ENCODE measurements at regions not wholly inside any gene's neighbourhood (a gene's known extent, or its start where the extent isn't known, plus 50 kb on each side); places are given as distances from the start of the nearest gene placed in this dataset.

DNA sequence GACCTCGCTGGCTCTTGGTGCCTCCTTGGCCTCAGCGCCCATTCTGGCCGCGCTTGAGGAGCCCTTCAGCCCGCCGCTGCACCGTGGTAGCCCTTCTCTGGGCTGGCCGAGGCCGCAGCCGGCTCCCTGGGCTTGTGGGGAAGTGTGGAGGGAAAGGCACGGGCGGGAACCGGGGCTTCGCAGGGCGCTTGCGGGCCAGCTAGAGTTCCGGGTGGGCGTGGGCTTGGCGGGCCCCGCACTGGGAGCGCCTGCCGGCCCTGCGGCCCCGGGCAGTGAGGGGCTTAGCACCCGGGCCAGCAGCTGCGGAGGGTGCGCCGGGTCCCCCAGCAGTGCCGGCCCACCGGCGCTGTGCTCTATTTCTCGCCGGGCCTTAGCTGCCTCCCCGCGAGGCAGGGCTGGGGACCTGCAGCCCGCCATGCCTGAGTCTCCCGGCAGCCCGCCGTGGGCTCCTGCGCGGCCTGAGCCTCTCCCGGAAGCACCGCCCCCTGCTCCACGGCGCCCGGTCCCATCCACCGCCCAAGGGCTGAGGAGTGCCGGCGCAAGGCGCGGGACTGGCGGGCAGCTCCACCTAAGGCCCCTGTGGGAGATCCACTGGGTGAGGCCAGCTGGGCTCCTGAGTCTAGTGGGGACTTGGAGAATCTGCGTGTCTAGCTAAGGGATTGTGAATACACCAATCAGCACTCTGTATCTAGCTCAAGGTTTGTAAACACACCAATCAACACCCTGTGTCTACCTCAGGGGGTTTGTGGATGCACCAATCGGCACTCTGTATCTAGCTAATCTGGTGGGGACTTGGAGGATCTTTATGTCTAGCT is 141.1 kb downstream of the SLCO4C1 start:
- peak overlapping the region; percentile 22 for H3K4me3 ChIP-seq (ENCODE audit: low read depth, low read length)
- peak; percentile 3 for DNase-seq (ENCODE audit: low read depth)

- TF ChIP-seq, protein P1, sequence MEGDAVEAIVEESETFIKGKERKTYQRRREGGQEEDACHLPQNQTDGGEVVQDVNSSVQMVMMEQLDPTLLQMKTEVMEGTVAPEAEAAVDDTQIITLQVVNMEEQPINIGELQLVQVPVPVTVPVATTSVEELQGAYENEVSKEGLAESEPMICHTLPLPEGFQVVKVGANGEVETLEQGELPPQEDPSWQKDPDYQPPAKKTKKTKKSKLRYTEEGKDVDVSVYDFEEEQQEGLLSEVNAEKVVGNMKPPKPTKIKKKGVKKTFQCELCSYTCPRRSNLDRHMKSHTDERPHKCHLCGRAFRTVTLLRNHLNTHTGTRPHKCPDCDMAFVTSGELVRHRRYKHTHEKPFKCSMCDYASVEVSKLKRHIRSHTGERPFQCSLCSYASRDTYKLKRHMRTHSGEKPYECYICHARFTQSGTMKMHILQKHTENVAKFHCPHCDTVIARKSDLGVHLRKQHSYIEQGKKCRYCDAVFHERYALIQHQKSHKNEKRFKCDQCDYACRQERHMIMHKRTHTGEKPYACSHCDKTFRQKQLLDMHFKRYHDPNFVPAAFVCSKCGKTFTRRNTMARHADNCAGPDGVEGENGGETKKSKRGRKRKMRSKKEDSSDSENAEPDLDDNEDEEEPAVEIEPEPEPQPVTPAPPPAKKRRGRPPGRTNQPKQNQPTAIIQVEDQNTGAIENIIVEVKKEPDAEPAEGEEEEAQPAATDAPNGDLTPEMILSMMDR (conservative IDR thresholded peaks at IDR 0.05; ENCODE audit: low read depth, low read length) = no peak
- H3K4me3 ChIP-seq (ENCODE audit: low read depth, low read length) = no peak overlapping the region
- no peak for DNase-seq (ENCODE audit: low read depth)
Measured at GRCh38 chr5:102154291-102154690, 141.8 kb downstream of the SLCO4C1 start.

GRCh38 chr5:102153003-102153759 is 142.9 kb downstream of the SLCO4C1 start:
- peak; percentile 19 for DNase-seq (ENCODE audit: low read depth)
- H3K4me3 ChIP-seq (ENCODE audit: low read depth, low read length) = no peak overlapping the region
- TF ChIP-seq, protein P1 (conservative IDR thresholded peaks at IDR 0.05; ENCODE audit: low read depth, low read length) = peak; percentile 26

GRCh38 chr5:102139029-102139428 is 157.1 kb downstream of the SLCO4C1 start:
- TF ChIP-seq, protein P1 (conservative IDR thresholded peaks at IDR 0.05; ENCODE audit: low read depth, low read length) = no peak
- no peak for DNase-seq (ENCODE audit: low read depth)
- H3K4me3 ChIP-seq (ENCODE audit: low read depth, low read length) = no peak overlapping the region

DNA sequence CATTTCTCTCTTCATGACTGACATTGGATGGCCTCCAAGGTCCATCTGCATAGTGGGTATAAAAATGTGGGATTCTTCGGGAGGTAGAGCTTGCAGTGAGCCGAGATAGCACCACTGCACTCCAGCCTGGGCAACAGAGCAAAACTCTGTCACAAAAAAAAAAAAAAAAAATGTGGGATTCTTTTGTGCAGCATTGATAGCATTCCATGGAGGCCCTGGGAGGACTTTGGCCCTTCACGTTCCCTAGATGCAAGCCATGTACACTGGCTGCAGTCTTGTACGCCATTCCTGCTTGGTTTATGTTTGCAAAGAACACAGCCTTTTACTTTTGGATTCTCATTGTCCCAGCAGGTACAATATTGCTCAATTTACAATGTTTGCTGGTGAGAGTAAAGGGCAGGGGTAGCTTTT is 157.8 kb downstream of the SLCO4C1 start:
- H3K4me3 ChIP-seq (ENCODE audit: low read depth, low read length) = no peak overlapping the region
- no peak for DNase-seq (ENCODE audit: low read depth)
- TF ChIP-seq, protein P1 (conservative IDR thresholded peaks at IDR 0.05; ENCODE audit: low read depth, low read length) = no peak

DNA sequence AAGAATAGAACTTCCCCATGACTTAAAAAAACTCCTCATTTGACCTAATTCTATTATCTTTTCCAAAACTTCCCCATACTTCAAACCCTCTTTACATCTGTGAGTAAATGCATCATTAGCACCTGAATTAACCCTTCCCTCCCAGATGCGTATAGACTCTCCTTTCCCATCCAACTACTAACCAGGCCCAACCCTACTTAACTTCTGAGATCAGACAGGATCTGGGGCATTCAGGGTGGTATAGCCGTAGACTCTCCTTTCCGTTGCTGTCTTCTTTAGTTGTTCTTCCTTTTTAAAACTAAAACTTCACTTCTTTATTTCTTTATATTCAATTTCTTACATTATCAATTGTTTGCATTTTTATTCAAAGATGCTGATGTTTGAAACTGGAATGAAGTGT is 165.2 kb downstream of the SLCO4C1 start:
- TF ChIP-seq, protein P1 (conservative IDR thresholded peaks at IDR 0.05; ENCODE audit: low read depth, low read length) = no peak
- H3K4me3 ChIP-seq (ENCODE audit: low read depth, low read length) = no peak overlapping the region
- no peak for DNase-seq (ENCODE audit: low read depth)

DNA sequence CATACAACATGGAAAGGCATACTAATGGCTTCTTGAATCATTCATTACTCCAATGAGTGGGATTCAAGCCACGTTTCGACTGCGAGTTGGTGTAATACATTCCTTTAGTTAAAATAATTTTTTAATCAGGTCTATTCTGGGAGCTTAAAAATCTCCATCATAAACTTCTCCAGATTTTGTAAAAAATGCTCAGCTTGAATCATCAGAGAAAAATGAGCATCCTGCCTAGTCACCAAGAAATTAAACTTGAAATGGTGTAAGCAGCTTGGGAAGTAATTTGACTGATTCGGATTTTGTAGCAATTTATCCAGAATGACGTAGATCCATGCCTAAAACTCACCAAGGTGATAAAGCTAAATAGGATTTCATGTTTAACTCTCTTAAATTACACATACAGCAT is 165.7 kb downstream of the SLCO4C1 start:
- no peak overlapping the region for H3K4me3 ChIP-seq (ENCODE audit: low read depth, low read length)
- TF ChIP-seq, protein P1 (conservative IDR thresholded peaks at IDR 0.05; ENCODE audit: low read depth, low read length) = no peak
- no peak for DNase-seq (ENCODE audit: low read depth)
